HG03520 (cell line): ENCODE measurements at regions not wholly inside any gene's neighbourhood (a gene's known extent, or its start where the extent isn't known, plus 50 kb on each side); places are given as distances from the start of the nearest gene placed in this dataset.

Experiments
- ATAC-seq: cut with Tn5 transposase; IDR thresholded peaks from one replicate; pipeline ENCODE4 v1.9.1; 2021; ENCODE audit warnings: mild to moderate bottlenecking, moderate library complexity; ENCODE audit not compliant: unreplicated experiment

- ATAC-seq = no peak
Measured at GRCh38 chr2:217452928-217453327, 549.9 kb downstream of the TNS1 start.

GRCh38 chr2:217451666-217452065 lies 551.1 kb downstream of the TNS1 start:
- ATAC-seq = no peak

- no peak for ATAC-seq
Measured at GRCh38 chr2:217449444-217449843, 553.4 kb downstream of the TNS1 start.

GRCh38 chr2:217448860-217449259 lies 553.9 kb downstream of the TNS1 start:
- ATAC-seq = no peak

- no peak for ATAC-seq
Measured at GRCh38 chr2:217445723-217446122, 557.1 kb downstream of the TNS1 start.

- ATAC-seq = no peak
Measured at GRCh38 chr2:217444932-217445331, 557.9 kb downstream of the TNS1 start.

GRCh38 chr2:217444509-217444908 lies 558.3 kb downstream of the TNS1 start:
- no peak for ATAC-seq

- no peak for ATAC-seq
Measured at GRCh38 chr2:217443601-217444000, 559.2 kb downstream of the TNS1 start.

- ATAC-seq = peak; percentile 57
Measured at GRCh38 chr2:217440000-217440399, 562.8 kb downstream of the TNS1 start.

GRCh38 chr2:217438821-217439220 lies 564.0 kb downstream of the TNS1 start:
- peak; percentile 41 for ATAC-seq

GRCh38 chr2:217438136-217438535 lies 564.7 kb downstream of the TNS1 start:
- ATAC-seq = no peak

GRCh38 chr2:217437290-217437870 lies 565.4 kb downstream of the TNS1 start:
- no peak for ATAC-seq

- ATAC-seq = no peak
Measured at GRCh38 chr2:217436386-217436785, 566.4 kb downstream of the TNS1 start.

- peak; percentile 95 for ATAC-seq
Measured at GRCh38 chr2:217434180-217434975, 568.4 kb downstream of the TNS1 start.

- no peak for ATAC-seq
Measured at GRCh38 chr2:217433522-217433921, 569.3 kb downstream of the TNS1 start.

- ATAC-seq = no peak
Measured at GRCh38 chr2:217431577-217432269, 571.1 kb downstream of the TNS1 start.

GRCh38 chr2:217430916-217431576 lies 571.2 kb upstream of the TNP1 start:
- no peak for ATAC-seq

GRCh38 chr2:217429981-217430500 lies 570.2 kb upstream of the TNP1 start:
- no peak for ATAC-seq

- ATAC-seq = no peak
Measured at GRCh38 chr2:217421834-217422233, 562.0 kb upstream of the TNP1 start.

- no peak for ATAC-seq
Measured at GRCh38 chr2:217420854-217421253, 561.0 kb upstream of the TNP1 start.

- ATAC-seq = no peak
Measured at GRCh38 chr2:217419055-217419671, 559.3 kb upstream of the TNP1 start.
